ENCODE measurements at regions not wholly inside any gene's neighbourhood (a gene's known extent, or its start where the extent isn't known, plus 50 kb on each side); places are given as distances from the start of the nearest gene placed in this dataset.

GRCh38 chr7:131242123-131242650 is 85.5 kb upstream of the MKLN1 start:
- TF ChIP-seq CTCF (IDR thresholded peaks at IDR 0.05): no peak
- TF ChIP-seq POLR2A (IDR thresholded peaks at IDR 0.05): no peak

Data from Peyer's patch (tissue), 4 donors.